HEK293 (cell line): ENCODE measurements at regions not wholly inside any gene's neighbourhood (a gene's known extent, or its start where the extent isn't known, plus 50 kb on each side); places are given as distances from the start of the nearest gene placed in this dataset.

Experiments used
- CTCF ChIA-PET: fragments of 350-600 bp; formaldehyde crosslinking; extraction: SDS; loops from one replicate; lab custom pipeline; 2021; ENCODE audit warnings: antibody characterized with exemption; lab: Yijun Ruan, JAX
- POLR2A ChIA-PET: fragments of 300-600 bp; formaldehyde crosslinking; extraction: SDS; loops from one replicate; lab custom pipeline; 2020; ENCODE audit warnings: antibody characterized with exemption, inconsistent platforms; lab: Yijun Ruan, JAX
- H3K27ac ChIP-seq: fragments of 200-500 bp; sonication (Bioruptor generic); 2 replicates; pipeline ENCODE4 v1.5.1; 2014; ENCODE audit warnings: low read depth, low read length, control low read depth, inconsistent platforms; ENCODE audit errors: extremely low read depth
- H3K36me3 ChIP-seq, 2 experiments: fragments of 200-500 bp in 1 of 2; sonication (Bioruptor generic) in 1 of 2; 1 replicate in 1 of 2; 2 replicates in 1 of 2; pipeline ENCODE4 v1.5.1; 2014 to 2017; ENCODE audit warnings: inconsistent platforms in 2 of 2, low read length in 2 of 2; ENCODE audit not compliant: control insufficient read depth in 2 of 2, insufficient read depth in 1 of 2
- H3K4me1 ChIP-seq: fragments of 200-500 bp; sonication (Bioruptor generic); 2 replicates; pipeline ENCODE4 v1.5.1; 2014; ENCODE audit warnings: mild to moderate bottlenecking, low read length, inconsistent platforms; ENCODE audit not compliant: control insufficient read depth, insufficient read depth
- H3K4me3 ChIP-seq: 2 replicates; pipeline ENCODE4 v1.5.1; 2011; ENCODE audit warnings: low read depth, mild to moderate bottlenecking, control low read depth, low read length, moderate library complexity
- H3K9me3 ChIP-seq: fragments of 200-500 bp; sonication (Bioruptor generic); 2 replicates; pipeline ENCODE4 v1.5.1; 2014; ENCODE audit warnings: low read depth, low read length, inconsistent platforms; ENCODE audit not compliant: control insufficient read depth, insufficient read depth
- ATF2 ChIP-seq: fragments of 450-650 bp; formaldehyde crosslinking; IDR thresholded peaks from 2 replicates; pipeline ENCODE4 v1.5.1; 2016; ENCODE audit warnings: missing biosample characterization, missing genetic modification characterization, low read depth
- BCL11B ChIP-seq: fragments of 450-650 bp; formaldehyde crosslinking; IDR thresholded peaks from 2 replicates; pipeline ENCODE4 v1.5.1; 2016; ENCODE audit warnings: low read depth, missing biosample characterization, missing genetic modification characterization
- GLI4 ChIP-seq: fragments of 450-650 bp; formaldehyde crosslinking; IDR thresholded peaks from 2 replicates; pipeline ENCODE4 v1.5.1; 2016; ENCODE audit warnings: missing biosample characterization, missing genetic modification characterization
- GLIS1 ChIP-seq: fragments of 450-650 bp; formaldehyde crosslinking; IDR thresholded peaks from 2 replicates; pipeline ENCODE4 v1.5.1; 2016; ENCODE audit warnings: missing biosample characterization, missing genetic modification characterization
- HIC1 ChIP-seq: fragments of 450-650 bp; formaldehyde crosslinking; IDR thresholded peaks from 2 replicates; pipeline ENCODE4 v1.5.1; 2016; ENCODE audit warnings: missing biosample characterization, missing genetic modification characterization
- OSR2 ChIP-seq: fragments of 450-650 bp; formaldehyde crosslinking; IDR thresholded peaks from 2 replicates; pipeline ENCODE4 v1.5.1; 2016; ENCODE audit warnings: missing biosample characterization, missing genetic modification characterization
- SCRT1 ChIP-seq: fragments of 450-650 bp; formaldehyde crosslinking; IDR thresholded peaks from 2 replicates; pipeline ENCODE4 v1.5.1; 2016; ENCODE audit warnings: missing biosample characterization, missing genetic modification characterization, borderline replicate concordance
- SCRT2 ChIP-seq: fragments of 450-650 bp; formaldehyde crosslinking; IDR thresholded peaks from 2 replicates; pipeline ENCODE4 v1.5.1; 2016; ENCODE audit warnings: missing biosample characterization, missing genetic modification characterization
- YY1 ChIP-seq: fragments of 450-650 bp; formaldehyde crosslinking; IDR thresholded peaks from 2 replicates; pipeline ENCODE4 v1.5.1; 2018; ENCODE audit warnings: missing biosample characterization, missing genetic modification characterization
- ZNF174 ChIP-seq: fragments of 450-650 bp; formaldehyde crosslinking; IDR thresholded peaks from 2 replicates; pipeline ENCODE4 v1.5.0; 2017; ENCODE audit warnings: missing biosample characterization, mild to moderate bottlenecking, missing genetic modification characterization
- ZNF280D ChIP-seq: fragments of 450-650 bp; formaldehyde crosslinking; IDR thresholded peaks from 2 replicates; pipeline ENCODE4 v1.5.1; 2016; ENCODE audit warnings: missing biosample characterization, missing genetic modification characterization
- ZNF311 ChIP-seq: fragments of 450-650 bp; formaldehyde crosslinking; IDR thresholded peaks from 2 replicates; pipeline ENCODE4 v1.5.1; 2017; ENCODE audit warnings: missing biosample characterization, missing genetic modification characterization, borderline replicate concordance
- ZNF341 ChIP-seq: fragments of 450-650 bp; formaldehyde crosslinking; IDR thresholded peaks from 2 replicates; pipeline ENCODE4; 2016; ENCODE audit warnings: low read depth, missing biosample characterization, missing genetic modification characterization
- ZNF394 ChIP-seq: fragments of 450-650 bp; formaldehyde crosslinking; IDR thresholded peaks from 2 replicates; pipeline ENCODE4 v1.5.1; 2016; ENCODE audit warnings: missing biosample characterization, missing genetic modification characterization, mild to moderate bottlenecking, moderate library complexity, borderline replicate concordance
- ZNF488 ChIP-seq: fragments of 450-650 bp; formaldehyde crosslinking; IDR thresholded peaks from 2 replicates; pipeline ENCODE4 v1.5.1; 2016; ENCODE audit warnings: missing biosample characterization, missing genetic modification characterization
- ZNF501 ChIP-seq: fragments of 450-650 bp; formaldehyde crosslinking; IDR thresholded peaks from 2 replicates; pipeline ENCODE4 v1.5.1; 2016; ENCODE audit warnings: missing biosample characterization, missing genetic modification characterization
- ZNF510 ChIP-seq: fragments of 450-650 bp; formaldehyde crosslinking; IDR thresholded peaks from 2 replicates; pipeline ENCODE4 v1.5.1; 2018; ENCODE audit warnings: mild to moderate bottlenecking, missing genetic modification characterization, missing biosample characterization; ENCODE audit not compliant: insufficient replicate concordance
- ZNF548 ChIP-seq: fragments of 450-650 bp; formaldehyde crosslinking; IDR thresholded peaks from 2 replicates; pipeline ENCODE4 v1.5.1; 2016; ENCODE audit warnings: missing biosample characterization, missing genetic modification characterization
- ZNF560 ChIP-seq: fragments of 450-650 bp; formaldehyde crosslinking; IDR thresholded peaks from 2 replicates; pipeline ENCODE4 v1.5.1; 2017; ENCODE audit warnings: missing biosample characterization, missing genetic modification characterization, borderline replicate concordance
- ZNF571 ChIP-seq: fragments of 450-650 bp; formaldehyde crosslinking; IDR thresholded peaks from 2 replicates; pipeline ENCODE4 v1.5.0; 2017; ENCODE audit warnings: missing biosample characterization, missing genetic modification characterization
- ZNF629 ChIP-seq: fragments of 450-650 bp; formaldehyde crosslinking; IDR thresholded peaks from 2 replicates; pipeline ENCODE4 v1.5.1; 2017; ENCODE audit warnings: missing biosample characterization, missing genetic modification characterization
- ZNF639 ChIP-seq: fragments of 450-650 bp; formaldehyde crosslinking; IDR thresholded peaks from 2 replicates; pipeline ENCODE4 v1.5.1; 2016; ENCODE audit warnings: missing biosample characterization, missing genetic modification characterization
- ZNF658 ChIP-seq: fragments of 450-650 bp; formaldehyde crosslinking; IDR thresholded peaks from 2 replicates; pipeline ENCODE4; 2016; ENCODE audit warnings: missing biosample characterization, missing genetic modification characterization
- ZNF747 ChIP-seq: fragments of 450-650 bp; formaldehyde crosslinking; IDR thresholded peaks from 2 replicates; pipeline ENCODE4 v1.5.1; 2016; ENCODE audit warnings: missing biosample characterization, missing genetic modification characterization
- ZSCAN5A ChIP-seq: fragments of 450-650 bp; formaldehyde crosslinking; IDR thresholded peaks from 2 replicates; pipeline ENCODE4 v1.5.1; 2016; ENCODE audit warnings: missing biosample characterization, missing genetic modification characterization

GRCh38 chr18:41418598-41418997 lies 536.4 kb upstream of the PIK3C3 start:
- Histone ChIP-seq H3K4me3 (no peak overlapping the region), H3K9me3 (no peaks in the 10 kb centered on the region), H3K27ac (no peak overlapping the region), H3K36me3 (no peaks in the 10 kb centered on the region), H3K4me1 (no peaks in the 10 kb centered on the region)
- ChIA-PET POLR2A (no interaction called here), CTCF (no interaction called here)
- TF ChIP-seq GLIS1 (tag by site-specific recombination) (no peak), ZNF548 (tag by site-specific recombination) (no peak), ATF2 (tag by site-specific recombination) (no peak), ZNF341 (tag by site-specific recombination) (no peak), ZNF280D (no peak), BCL11B (tag by site-specific recombination) (no peak), ZNF488 (tag by site-specific recombination) (no peak), ZNF394 (tag by site-specific recombination) (no peak), ZNF311 (tag by site-specific recombination) (no peak), ZNF658 (tag by site-specific recombination) (no peak), ZNF639 (tag by site-specific recombination) (no peak), ZSCAN5A (tag by site-specific recombination) (no peak), GLI4 (tag by site-specific recombination) (no peak), SCRT2 (tag by site-specific recombination) (no peak)

GRCh38 chr18:41416044-41416443 lies 539.0 kb upstream of the PIK3C3 start:
- Histone ChIP-seq H3K27ac (no peak overlapping the region), H3K36me3 (no peaks in the 10 kb centered on the region), H3K4me1 (no peaks in the 10 kb centered on the region), H3K4me3 (no peak overlapping the region), H3K9me3 (no peaks in the 10 kb centered on the region)
- CTCF ChIA-PET, result interaction anchor here (0.6 kb wide), 1 partner anchor 1708 kb away, joined by 3 read pairs; no protein-coding TSS in a partner anchor
- POLR2A ChIA-PET, result no interaction called here
- TF ChIP-seq HIC1 (tag by site-specific recombination) (no peak), ZNF501 (tag by site-specific recombination) (no peak), ZNF560 (no peak), ZNF629 (no peak), ZNF747 (tag by site-specific recombination) (no peak), ZNF571 (tag by site-specific recombination) (no peak), ZNF174 (no peak), OSR2 (tag by site-specific recombination) (no peak), SCRT1 (tag by site-specific recombination) (no peak), ZNF510 (no peak), YY1 (no peak)
